SHP77 (cell line): ENCODE measurements at regions not wholly inside any gene's neighbourhood (a gene's known extent, or its start where the extent isn't known, plus 50 kb on each side); places are given as distances from the start of the nearest gene placed in this dataset.

ENCODE experiments used
- DNase-seq, 2 experiments: peaks; one replicate each; lab custom pipeline; 2025; lab: John Stamatoyannopoulos, UW

- no peak for DNase-seq
Observed at GRCh38 chr18:78698914-78699313, 280.7 kb upstream of the SALL3 start.

GRCh38 chr18:78699499-78699898 lies 280.1 kb upstream of the SALL3 start:
- DNase-seq, result no peak

DNA sequence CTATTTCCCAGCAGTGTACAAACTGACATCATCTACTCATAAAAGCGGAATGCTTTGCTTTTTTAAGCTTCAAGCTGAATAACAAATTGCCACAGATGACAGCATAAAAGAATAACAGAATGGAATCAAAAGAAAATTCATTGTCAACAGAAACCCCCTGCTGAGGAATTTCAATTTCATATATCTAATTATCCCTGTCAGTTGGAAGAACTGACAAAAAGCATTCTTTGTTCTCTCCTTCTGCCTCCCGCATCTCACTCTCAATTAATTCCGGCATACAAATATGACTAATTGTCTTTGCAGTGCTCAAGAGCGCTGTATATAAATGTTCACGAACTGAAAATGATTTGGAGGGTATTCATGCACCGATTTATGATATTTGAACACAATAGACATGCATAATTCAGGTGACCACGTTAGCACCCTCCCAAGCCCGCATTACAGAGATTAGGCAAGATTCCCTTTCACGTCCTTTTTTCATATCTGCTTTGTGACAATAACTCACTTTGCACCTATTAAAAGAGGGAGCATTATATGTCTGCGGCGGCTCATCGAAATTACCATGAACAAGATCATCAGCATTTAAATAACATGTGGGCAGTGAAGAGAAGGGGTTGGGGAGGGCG lies 277.7 kb upstream of the SALL3 start:
- DNase-seq, result no peak

DNA sequence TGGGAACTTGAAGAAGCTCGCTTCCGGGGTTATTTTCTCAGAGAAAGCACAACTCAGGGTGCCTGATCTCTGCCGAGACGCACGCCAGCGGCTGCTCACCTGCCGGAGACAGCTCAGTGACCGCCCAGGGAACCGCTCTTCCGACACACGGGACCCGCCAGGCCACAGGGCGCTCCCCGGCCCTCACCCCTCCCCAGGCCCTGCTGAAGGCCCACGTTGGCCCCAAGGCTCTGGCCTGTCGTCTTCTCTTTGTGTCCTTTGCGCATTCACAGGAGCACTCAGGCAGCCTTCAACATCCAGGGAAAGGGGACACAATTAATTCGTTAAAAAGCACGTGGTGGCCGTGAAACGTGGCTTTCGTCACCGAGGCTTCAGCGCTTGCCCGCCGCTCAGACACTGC lies 276.3 kb upstream of the SALL3 start:
- DNase-seq, result no peak

- no peak for DNase-seq
Observed at GRCh38 chr18:78704971-78705461, 274.6 kb upstream of the SALL3 start.

DNA sequence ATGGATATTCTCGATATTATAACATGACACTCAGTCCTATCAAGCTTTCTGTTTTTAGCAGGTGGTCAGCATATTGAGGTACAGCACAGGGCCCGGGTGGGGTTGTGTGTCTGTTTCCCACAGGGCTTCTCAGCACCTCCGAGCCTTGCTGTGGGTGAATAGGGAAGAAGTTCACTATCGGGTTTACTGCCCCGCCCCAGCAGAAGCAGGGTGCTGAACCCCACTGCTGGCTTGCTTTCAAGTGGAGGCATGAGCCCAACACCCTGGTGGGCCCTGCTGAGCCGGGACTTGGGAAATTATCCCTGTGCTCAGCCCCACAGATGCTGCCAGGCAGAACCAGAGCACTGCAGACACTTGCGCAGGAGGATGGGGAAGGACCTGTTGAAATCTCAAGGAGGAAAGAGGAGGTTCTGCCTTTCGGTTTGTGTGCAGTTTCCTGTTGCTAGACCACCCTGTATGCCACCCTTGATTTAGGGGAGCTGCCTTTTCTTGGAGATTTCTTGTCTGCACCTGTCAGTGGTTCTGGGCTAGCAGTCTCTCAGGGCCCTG lies 270.3 kb upstream of the SALL3 start:
- no peak for DNase-seq

DNA sequence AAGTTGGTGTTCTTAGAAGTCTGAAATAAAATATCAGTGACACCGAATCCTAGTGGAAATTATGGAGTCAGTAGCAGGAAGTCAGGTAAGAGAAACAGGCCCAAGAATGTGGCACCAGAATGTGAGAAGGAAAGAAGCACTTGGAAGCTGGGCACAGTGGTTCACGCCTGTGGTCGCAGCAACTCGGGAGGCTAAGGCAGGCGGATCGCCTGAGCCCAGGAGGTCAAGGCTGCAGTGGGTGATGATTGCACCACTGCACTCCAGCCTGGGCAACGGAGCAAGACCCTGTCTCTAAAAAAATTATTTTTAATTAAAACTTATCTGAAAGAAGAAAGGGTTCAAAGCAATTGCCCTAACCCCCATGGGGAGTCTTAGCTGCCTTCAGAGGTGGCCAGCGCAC lies 268.3 kb upstream of the SALL3 start:
- no peak for DNase-seq

DNA sequence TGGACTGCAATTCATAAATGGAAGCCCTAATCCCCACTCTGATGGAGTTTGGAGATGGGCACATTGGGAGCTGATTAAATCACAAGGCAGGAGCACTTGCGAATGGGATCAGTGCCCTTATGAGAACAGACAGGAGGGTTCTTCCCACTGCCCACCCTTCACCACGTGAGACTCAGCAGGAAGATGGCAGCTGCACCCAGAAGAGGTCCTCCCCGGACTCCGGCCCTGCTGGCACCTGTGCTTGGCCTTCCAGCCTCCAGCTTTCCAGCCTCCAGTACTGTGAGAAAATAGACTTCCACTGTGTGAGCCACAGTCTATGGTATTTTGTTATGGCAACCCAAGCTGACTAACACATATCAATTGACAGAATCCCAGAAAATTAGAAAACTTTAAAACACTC lies 267.6 kb upstream of the SALL3 start:
- no peak for DNase-seq

GRCh38 chr18:78713069-78713468 lies 266.5 kb upstream of the SALL3 start:
- no peak for DNase-seq

GRCh38 chr18:78713726-78714125 lies 265.9 kb upstream of the SALL3 start:
- no peak for DNase-seq

GRCh38 chr18:78716022-78716421 lies 263.6 kb upstream of the SALL3 start:
- no peak for DNase-seq

DNA sequence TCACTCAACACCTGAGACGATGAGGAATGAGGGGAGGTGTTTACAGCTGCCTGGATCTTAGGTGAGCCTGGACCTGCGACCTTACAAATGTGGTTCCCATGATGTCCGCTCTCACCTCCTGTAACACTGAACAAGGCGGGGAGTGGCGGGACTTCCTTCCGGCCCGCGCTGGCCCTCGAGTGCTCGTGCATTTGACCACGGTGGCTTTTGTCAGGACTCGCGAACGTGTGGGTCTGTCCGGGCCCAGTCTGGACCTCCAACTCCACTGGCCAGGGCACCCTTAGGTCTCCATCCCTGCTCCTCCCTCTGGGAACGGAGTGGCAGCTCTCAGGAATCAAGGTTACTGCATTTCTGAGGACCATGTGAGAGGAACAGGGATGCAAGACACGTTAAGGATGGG lies 263.0 kb upstream of the SALL3 start:
- DNase-seq, result no peak

DNA sequence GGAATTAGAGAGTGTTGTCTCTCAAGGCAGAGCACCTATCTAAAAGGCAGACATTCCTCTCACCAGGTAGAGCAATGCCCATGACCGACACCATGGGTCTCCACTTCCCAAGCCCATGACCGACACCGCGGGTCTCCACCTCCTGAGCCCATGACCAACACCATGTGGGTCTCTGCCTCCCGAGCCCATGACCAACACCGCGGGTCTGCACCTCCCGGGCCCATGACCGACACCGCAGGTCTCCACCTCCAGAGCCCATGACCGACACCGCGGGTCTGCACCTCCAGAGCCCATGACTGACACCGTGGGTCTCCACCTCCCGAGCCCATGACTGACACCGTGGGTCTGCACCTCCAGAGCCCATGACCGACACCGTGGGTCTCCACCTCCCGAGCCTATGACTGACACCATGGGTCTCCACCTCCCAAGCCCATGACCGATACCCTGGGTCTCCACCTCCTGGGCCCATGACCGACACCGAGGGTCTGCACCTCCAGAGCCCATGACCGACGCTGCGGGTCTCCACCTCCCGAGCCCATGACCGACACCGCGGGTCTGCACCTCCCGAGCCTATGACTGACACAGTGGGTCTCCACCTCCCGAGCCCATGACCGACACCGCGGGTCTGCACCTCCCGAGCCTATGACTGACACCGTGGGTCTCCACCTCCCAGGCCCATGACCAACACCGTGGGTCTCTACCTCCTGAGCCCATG lies 262.4 kb upstream of the SALL3 start:
- DNase-seq, result no peak

DNA sequence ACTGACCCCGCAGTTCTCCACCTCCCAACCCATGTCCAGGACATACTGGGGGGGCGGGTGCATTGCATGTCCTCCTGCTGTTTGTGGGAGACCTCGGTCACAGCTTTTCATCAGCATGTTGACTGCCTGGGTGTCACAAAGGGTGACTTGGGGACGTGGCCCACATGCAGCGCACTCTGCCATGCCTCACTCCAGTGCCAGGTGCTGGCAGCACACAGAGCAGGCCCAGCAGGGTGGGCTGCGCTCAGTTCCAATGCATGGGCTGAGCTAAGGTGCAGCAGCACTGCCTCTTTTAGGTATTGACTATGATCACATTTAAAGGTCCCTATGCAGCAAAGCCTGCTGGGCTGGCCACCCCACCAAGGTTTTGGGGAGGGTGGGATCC lies 261.9 kb upstream of the SALL3 start:
- no peak for DNase-seq

DNA sequence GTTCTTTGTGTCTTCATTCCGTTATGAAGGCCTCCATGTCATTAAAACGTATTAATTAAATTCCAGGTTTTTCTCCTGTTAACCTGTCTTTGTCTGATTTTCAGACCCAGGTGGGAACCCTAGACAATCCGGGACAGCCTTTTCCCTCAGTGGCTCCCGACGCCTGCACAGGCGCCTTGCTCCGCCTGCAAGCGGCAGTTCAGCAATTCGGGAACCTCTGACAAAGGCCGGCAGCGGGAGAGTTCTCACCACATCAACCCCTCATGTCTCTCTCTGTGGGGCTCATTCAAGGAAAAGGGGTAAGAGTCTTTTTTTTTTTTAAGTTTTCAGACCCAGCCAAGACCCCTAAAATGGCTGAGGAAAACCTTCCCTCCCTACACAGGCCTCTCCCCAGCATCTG lies 259.8 kb upstream of the SALL3 start:
- no peak for DNase-seq

DNA sequence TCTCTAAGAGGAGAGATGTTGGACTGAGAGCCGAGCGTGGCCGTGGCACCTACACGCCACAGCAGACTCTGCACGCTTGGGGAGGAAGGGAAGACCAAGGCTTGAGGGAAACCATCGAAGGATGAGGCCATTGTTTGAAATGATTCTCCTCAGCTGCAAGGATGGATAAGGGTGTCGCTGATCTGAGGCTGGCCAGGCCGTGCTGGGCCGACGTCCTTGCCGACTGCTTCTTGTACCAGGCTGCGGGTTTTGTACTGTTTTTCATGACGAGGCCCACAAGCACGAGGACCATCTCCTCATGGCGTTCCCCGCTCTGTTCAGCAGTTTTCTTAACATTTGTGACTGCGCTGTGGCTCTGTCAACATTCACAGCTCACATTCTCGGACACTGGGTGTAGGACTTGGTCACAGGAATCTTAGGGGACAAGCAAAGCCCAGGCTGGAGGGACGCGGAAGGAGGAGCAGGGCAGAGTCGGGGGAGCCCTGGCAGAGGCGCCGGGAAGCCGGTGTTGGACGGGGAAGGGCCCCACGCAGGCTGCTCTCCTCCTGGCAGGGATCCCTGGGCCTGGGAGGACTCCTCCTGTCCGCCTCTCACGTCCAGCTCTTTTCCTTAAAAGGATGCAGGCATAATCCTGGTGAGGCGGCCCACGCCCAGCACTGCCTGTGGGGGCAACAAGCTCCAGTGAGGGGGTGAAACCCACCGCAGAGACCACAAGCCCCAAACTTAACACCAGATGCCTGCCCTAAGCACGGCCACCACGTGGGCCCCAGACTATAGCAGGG lies 259.0 kb upstream of the SALL3 start:
- no peak for DNase-seq

DNA sequence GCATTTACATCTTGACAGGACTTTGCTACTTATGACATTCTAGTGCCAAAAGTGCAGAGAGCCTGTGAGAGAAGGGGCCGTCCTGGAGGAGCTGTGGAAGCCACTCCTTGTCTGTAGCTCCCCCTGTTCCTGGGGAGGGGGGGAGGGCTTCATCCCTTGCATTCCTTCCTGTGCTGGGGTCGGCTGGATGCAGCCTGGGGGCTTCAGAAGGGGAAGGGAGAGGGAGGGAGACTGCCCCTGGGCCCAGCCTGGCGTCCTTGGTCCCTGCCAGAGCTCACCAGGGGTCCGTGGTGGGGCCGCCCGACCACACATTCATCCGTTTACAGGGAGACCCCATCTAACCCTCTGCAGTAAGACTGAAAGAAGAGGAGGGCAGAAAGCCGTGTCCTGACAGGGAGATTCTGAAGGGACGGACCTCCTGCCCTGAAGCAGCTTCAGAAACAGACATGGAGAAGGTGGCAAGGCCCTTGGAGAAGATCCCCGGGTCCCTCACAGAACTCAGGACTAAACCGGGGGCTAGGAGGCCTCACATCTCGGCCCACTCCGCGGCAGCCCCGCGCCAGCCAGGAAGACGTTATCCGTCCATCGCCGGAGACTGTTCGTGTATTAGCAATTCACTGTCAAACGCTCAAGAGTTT lies 258.3 kb upstream of the SALL3 start:
- no peak for DNase-seq

DNA sequence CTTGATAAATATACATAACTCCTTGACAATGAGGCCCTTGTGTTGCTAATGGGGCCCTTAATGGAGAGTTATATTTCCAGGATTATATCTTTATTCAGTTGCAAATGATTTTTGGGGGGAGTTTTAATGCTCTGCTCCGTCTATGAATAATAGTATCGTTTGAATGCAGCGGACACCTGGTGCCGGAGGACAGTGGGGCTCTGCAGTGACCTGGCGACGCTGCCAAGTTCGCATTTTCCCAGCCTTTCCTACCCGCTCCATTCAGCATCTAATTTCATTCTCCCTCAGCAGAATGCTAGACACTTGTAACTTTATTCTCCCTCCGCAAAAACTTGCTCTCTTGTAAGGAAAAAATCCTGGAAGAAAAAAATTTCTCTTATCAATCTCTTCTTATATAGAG lies 257.6 kb upstream of the SALL3 start:
- no peak for DNase-seq

DNA sequence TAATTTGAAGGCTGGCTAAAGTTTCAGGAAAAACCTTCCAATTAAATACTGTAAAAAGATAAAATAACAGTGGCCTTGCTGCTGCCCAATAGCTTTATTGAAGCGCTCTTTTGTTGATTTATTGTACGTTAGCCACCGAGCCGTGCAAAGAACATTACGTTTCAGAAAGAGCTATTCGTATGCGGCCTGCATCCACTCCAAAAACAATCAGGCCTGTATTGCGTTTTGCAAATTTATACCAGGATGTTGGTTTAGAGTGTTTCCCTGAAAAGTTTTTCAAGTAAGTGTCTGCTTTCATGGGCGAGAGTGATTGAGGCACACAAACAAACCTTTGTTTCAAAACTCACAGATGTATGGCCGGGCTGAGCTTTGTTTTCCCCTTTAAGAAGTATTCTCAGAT lies 257.2 kb upstream of the SALL3 start:
- DNase-seq, result no peak

DNA sequence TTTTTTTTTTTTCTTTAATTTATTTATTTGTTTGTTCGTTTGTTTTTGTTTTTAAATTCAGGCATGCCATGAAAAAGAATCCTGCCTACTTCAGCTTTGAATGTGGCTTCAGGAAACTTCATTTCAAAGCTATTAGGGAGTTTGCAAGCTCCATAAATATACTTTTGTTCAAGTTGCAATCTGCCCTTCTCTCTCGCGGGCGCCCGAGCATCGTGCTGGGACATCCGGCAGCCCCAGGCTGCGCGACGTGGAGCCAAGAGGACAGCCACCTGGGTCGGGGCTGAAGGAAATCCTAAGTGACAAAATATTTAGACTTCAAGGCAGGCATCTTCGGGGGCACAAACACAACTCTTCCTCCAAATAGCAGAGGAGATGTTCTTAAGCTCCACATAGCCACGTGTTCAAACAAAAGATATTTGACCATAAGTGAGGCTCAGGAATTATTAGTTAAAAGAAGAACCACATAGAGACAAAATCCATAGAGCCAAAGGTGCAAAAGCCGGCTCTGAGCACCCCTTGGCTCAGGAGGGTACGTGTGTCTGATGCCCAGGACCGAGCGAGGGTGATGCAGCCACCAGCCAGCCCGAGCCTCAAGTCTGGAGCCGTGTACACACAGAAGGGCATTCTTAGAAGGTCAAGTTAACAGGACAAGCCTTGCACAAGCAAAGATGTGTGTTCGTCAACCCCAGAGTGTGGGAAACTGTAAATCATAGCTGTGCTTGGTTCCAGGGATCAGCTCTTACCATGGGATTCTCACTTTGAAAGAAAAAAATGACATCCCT lies 256.5 kb upstream of the SALL3 start:
- no peak for DNase-seq

- no peak for DNase-seq
Observed at GRCh38 chr18:78724214-78724914, 255.3 kb upstream of the SALL3 start.
